ENCODE measurements at regions not wholly inside any gene's neighbourhood (a gene's known extent, or its start where the extent isn't known, plus 50 kb on each side); places are given as distances from the start of the nearest gene placed in this dataset.

DNA sequence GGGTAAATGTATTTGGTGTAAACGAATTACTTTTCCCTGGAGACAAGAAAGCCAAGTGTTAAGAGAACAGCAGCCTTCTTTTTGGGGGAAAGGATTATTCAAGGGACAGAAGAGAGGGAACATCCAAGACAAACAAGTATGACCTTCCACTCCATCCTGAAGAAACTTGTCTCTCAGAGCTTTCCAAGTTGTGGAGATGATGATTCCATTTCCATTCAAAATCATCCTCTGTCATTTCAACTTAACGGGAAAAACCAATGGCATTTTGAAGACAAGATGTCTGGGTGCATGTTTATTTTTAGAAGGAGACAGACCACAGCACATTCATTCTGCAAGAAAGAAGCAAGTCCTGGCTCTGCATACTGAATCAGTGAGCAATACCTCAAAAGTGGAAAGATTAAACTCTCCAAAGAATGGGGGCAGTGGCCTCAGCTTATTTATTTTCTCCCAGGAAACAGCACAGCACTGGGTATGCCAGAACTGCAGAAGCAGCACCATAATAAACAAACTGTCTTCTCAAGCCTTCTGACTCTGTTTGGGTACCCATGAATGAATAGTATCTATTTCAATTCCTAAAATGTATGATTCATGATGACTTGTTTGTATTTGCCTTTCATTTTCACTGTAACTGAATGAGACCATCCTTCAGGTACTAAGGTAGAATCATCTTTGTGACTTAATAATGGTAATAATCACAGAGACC is 541.0 kb downstream of the RFC3 start:
- H3K27me3 Mint-ChIP-seq (ENCODE audit: low read depth) = no peaks in the 10 kb centered on the region; the same call in 1 of the 2 replicates
- H3K4me1 Mint-ChIP-seq = peaks cover 8 to 11% of the 10 kb centered on the region in 2 experiments
- Histone ChIP-seq H2BK20ac (ENCODE audit: low read depth, low read length, poor library complexity, severe bottlenecking) (no peak overlapping the region), H3K9ac (ENCODE audit: extremely low read depth, insufficient read length, low read length) (no peak overlapping the region), H3K4me2 (ENCODE audit: insufficient read depth, insufficient read length, low read length) (no peak overlapping the region), H4K8ac (replicated peaks; ENCODE audit: insufficient read length, low read depth, low read length) (no peak overlapping the region), H3K18ac (ENCODE audit: insufficient read length, low read depth, low read length) (no peak overlapping the region), H3K4ac (ENCODE audit: low read depth, low read length) (no peak overlapping the region), H3T11ph (ENCODE audit: low read length) (no peak overlapping the region), H3K56ac (ENCODE audit: insufficient read length, low read depth, low read length) (no peak overlapping the region), H3K4me1 (ENCODE audit: insufficient read depth, low read length) (no peaks in the 10 kb centered on the region), H2AFZ (ENCODE audit: low read length) (no peak overlapping the region), H2BK12ac (ENCODE audit: insufficient read length, low read depth, low read length) (no peak overlapping the region), H3K27ac (ENCODE audit: insufficient read length, low read depth, low read length) (no peak overlapping the region), H4K20me1 (ENCODE audit: control insufficient read depth, insufficient read depth, insufficient read length) (no peaks in the 10 kb centered on the region), H3K79me1 (ENCODE audit: insufficient read depth, low read depth, low read length, poor library complexity, severe bottlenecking) (no peaks in the 10 kb centered on the region), H3K9me3 (ENCODE audit: control insufficient read depth, low read depth, low read length) (no peaks in the 10 kb centered on the region), H2BK15ac (ENCODE audit: low read depth, low read length) (no peak overlapping the region), H4K91ac (ENCODE audit: insufficient read length, low read depth, low read length) (no peak overlapping the region), H3K23ac (ENCODE audit: insufficient read length, low read depth, low read length) (no peak overlapping the region), H3K14ac (ENCODE audit: insufficient read depth, low read length) (no peak overlapping the region), H3K23me2 (ENCODE audit: insufficient read length, low read depth, low read length, poor library complexity, severe bottlenecking) (no peaks in the 10 kb centered on the region), H2AK5ac (ENCODE audit: insufficient read length, low read length) (no peak overlapping the region), H2BK120ac (ENCODE audit: low read depth, low read length, poor library complexity, severe bottlenecking) (no peak overlapping the region), H3K79me2 (ENCODE audit: insufficient read depth, low read length) (no peaks in the 10 kb centered on the region), H2BK5ac (ENCODE audit: insufficient read length, low read length) (no peak overlapping the region), H4K5ac (ENCODE audit: insufficient read length, low read depth, low read length) (no peak overlapping the region), H3K27me3 (ENCODE audit: insufficient read depth, low read length) (no peaks in the 10 kb centered on the region)
- no CpG with 5 or more reads among the region's 2 CpGs for WGBS (ENCODE audit: extremely low coverage, insufficient read length, low lambda C conversion rate)
- no peak for TF ChIP-seq CTCF (conservative IDR thresholded peaks at IDR 0.05)
- no peak overlapping the region for H3K4me3 Mint-ChIP-seq
- no peaks in the 10 kb centered on the region; a peak in 2 of 5 replicates for H3K9me3 Mint-ChIP-seq
- no peak for DNase-seq
- no peaks in the 10 kb centered on the region for H3K36me3 Mint-ChIP-seq (ENCODE audit: insufficient read depth in 1 of 3, low read depth in 3 of 3)
- no peak overlapping the region for H3K27ac Mint-ChIP-seq

Measured in H9 (cell line).